ENCODE measurements at regions not wholly inside any gene's neighbourhood (a gene's known extent, or its start where the extent isn't known, plus 50 kb on each side); places are given as distances from the start of the nearest gene placed in this dataset.

DNA sequence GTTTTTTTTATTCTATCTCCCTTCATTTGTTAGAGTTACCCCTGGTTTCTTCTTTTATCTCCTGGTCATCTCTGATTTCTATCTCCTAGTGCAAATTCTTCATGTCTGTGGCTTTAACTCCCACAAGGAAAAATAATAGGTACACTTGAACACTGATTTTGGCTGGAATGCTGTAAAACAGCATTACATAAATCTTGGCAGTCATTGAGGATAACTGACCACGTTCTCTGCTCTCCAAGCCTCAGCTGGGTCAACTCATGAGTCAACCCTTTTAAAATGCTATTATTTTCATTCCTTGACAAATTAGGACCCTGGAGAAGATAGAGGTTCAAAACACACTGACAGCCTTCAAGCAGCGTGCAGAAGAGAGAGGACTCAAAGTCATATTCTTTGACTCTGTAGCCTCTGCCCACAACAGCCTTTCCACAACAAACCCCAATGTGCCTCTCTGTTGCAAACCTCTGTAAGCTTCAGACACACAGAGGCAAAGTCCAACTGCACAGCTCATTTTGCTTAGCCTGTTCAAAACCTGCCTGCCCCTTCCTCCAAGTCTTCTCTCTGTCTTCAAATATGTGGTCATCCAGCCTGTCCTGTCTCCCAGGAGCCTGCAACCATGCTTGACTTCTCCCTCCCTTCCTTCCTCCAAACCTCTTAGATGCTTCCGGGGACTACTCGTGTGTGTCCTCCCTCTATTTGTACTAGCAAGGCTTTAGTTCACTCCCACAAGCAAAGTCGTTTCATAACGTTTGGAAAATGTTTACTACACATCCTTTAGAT is 398.4 kb downstream of the MED10 start:
- H3K27ac ChIP-seq (replicated peaks) = no peak overlapping the region
- no peaks in the 10 kb centered on the region for H3K27me3 ChIP-seq (ENCODE audit: insufficient read depth, poor library complexity, severe bottlenecking)
- DNase-seq (ENCODE audit: low read depth in 1 of 2, low spot score in 1 of 2) = no peak
- no peak overlapping the region for H3K4me3 ChIP-seq (replicated peaks; ENCODE audit: insufficient read depth, low read length)
- TF ChIP-seq POLR2AphosphoS5 (IDR thresholded peaks at IDR 0.05; ENCODE audit: low read depth) = no peak
- no peak for TF ChIP-seq SPI1 (IDR thresholded peaks at IDR 0.05; ENCODE audit: borderline replicate concordance, low read depth)
- TF ChIP-seq GABPA (IDR thresholded peaks at IDR 0.05; ENCODE audit: low read depth) = no peak
- TF ChIP-seq, protein P1, sequence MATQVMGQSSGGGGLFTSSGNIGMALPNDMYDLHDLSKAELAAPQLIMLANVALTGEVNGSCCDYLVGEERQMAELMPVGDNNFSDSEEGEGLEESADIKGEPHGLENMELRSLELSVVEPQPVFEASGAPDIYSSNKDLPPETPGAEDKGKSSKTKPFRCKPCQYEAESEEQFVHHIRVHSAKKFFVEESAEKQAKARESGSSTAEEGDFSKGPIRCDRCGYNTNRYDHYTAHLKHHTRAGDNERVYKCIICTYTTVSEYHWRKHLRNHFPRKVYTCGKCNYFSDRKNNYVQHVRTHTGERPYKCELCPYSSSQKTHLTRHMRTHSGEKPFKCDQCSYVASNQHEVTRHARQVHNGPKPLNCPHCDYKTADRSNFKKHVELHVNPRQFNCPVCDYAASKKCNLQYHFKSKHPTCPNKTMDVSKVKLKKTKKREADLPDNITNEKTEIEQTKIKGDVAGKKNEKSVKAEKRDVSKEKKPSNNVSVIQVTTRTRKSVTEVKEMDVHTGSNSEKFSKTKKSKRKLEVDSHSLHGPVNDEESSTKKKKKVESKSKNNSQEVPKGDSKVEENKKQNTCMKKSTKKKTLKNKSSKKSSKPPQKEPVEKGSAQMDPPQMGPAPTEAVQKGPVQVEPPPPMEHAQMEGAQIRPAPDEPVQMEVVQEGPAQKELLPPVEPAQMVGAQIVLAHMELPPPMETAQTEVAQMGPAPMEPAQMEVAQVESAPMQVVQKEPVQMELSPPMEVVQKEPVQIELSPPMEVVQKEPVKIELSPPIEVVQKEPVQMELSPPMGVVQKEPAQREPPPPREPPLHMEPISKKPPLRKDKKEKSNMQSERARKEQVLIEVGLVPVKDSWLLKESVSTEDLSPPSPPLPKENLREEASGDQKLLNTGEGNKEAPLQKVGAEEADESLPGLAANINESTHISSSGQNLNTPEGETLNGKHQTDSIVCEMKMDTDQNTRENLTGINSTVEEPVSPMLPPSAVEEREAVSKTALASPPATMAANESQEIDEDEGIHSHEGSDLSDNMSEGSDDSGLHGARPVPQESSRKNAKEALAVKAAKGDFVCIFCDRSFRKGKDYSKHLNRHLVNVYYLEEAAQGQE (IDR thresholded peaks at IDR 0.05; ENCODE audit: insufficient replicate concordance, low read depth) = no peak
- TF ChIP-seq, protein P2, sequence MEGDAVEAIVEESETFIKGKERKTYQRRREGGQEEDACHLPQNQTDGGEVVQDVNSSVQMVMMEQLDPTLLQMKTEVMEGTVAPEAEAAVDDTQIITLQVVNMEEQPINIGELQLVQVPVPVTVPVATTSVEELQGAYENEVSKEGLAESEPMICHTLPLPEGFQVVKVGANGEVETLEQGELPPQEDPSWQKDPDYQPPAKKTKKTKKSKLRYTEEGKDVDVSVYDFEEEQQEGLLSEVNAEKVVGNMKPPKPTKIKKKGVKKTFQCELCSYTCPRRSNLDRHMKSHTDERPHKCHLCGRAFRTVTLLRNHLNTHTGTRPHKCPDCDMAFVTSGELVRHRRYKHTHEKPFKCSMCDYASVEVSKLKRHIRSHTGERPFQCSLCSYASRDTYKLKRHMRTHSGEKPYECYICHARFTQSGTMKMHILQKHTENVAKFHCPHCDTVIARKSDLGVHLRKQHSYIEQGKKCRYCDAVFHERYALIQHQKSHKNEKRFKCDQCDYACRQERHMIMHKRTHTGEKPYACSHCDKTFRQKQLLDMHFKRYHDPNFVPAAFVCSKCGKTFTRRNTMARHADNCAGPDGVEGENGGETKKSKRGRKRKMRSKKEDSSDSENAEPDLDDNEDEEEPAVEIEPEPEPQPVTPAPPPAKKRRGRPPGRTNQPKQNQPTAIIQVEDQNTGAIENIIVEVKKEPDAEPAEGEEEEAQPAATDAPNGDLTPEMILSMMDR (IDR thresholded peaks at IDR 0.05; ENCODE audit: insufficient read depth, low read length) = no peak

DNA sequence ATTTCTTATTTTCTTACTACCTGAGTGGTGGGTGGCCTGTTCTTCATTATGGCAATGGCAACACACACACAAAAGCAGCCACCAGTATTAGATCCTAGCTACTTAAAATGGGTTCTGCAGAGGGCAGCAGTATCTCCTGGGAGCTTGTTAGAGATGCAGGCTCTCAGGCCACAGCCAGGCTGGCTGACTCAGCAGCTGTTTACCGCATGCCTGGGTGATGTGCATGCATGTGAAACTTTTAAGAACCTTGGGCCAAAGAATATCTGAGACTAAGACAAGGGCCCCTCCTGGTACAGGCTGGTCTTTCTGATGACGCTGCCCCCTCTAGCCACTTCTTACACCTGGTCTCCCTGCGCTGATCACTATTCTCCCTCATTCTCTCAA is 399.0 kb downstream of the MED10 start:
- H3K27me3 ChIP-seq (ENCODE audit: insufficient read depth, poor library complexity, severe bottlenecking) = no peaks in the 10 kb centered on the region
- DNase-seq (ENCODE audit: low read depth in 1 of 2, low spot score in 1 of 2) = no peak
- no peak for TF ChIP-seq GABPA (IDR thresholded peaks at IDR 0.05; ENCODE audit: low read depth)
- no peak for TF ChIP-seq POLR2AphosphoS5 (IDR thresholded peaks at IDR 0.05; ENCODE audit: low read depth)
- no peak for TF ChIP-seq SPI1 (IDR thresholded peaks at IDR 0.05; ENCODE audit: borderline replicate concordance, low read depth)
- TF ChIP-seq, protein P1 (IDR thresholded peaks at IDR 0.05; ENCODE audit: insufficient replicate concordance, low read depth) = no peak
- TF ChIP-seq, protein P2 (IDR thresholded peaks at IDR 0.05; ENCODE audit: insufficient read depth, low read length) = no peak
- H3K27ac ChIP-seq (replicated peaks) = no peak overlapping the region
- H3K4me3 ChIP-seq (replicated peaks; ENCODE audit: insufficient read depth, low read length) = no peak overlapping the region

DNA sequence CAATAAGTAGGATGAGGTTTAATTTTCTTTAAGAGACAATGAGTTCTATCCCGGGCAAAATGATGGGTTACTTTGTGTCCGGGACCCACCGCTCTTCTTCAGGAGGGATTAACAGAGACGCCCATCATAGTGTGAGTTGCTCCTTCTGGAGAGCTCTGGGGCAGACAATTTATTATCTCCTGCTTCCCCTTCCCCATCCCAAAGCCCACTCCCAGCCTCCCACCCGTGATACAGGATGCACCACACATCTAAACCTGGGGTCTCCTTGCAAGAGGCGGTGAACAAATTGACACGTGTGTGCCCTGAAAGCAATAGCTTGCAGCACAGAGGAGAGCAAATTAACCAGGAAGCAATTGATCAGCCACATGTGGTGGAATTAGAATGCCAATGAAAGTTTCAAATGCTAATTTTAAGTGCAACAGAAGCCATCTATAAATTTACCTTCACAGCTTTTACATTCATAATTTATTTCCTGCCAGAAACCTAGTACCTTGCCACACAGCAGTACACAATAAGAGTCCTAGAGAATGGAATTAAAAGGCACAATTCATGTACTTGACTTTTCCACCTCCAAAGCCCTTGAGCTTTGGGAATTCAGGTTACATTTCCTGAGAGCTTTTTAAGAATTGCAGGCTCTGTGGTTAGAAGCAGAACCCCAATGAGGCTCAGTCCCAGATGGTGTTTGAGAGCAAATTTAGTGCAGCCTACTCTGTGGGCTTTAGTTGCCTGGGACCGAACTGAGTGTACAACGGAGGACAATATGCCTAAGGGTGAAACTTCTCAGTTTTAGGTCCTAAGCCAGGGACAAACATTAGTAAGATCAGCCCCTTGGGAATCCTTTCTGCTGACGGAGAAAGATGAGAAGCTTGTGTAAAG is 399.6 kb downstream of the MED10 start:
- no peak for DNase-seq (ENCODE audit: low read depth in 1 of 2, low spot score in 1 of 2)
- Histone ChIP-seq H3K27ac (replicated peaks) (no peak overlapping the region), H3K4me3 (replicated peaks; ENCODE audit: insufficient read depth, low read length) (no peak overlapping the region), H3K27me3 (ENCODE audit: insufficient read depth, poor library complexity, severe bottlenecking) (no peaks in the 10 kb centered on the region)
- no peak for TF ChIP-seq SPI1 (IDR thresholded peaks at IDR 0.05; ENCODE audit: borderline replicate concordance, low read depth)
- TF ChIP-seq, protein P2 (IDR thresholded peaks at IDR 0.05; ENCODE audit: insufficient read depth, low read length) = no peak
- TF ChIP-seq POLR2AphosphoS5 (IDR thresholded peaks at IDR 0.05; ENCODE audit: low read depth) = no peak

All from HL-60 (cell line).